Activated CD8-positive, alpha-beta memory T cell treated with anti-CD3 and anti-CD28 coated beads, Interleukin-2, amount 50 U/mL, for 24 hours (primary cell): ENCODE measurements at regions not wholly inside any gene's neighbourhood (a gene's known extent, or its start where the extent isn't known, plus 50 kb on each side); places are given as distances from the start of the nearest gene placed in this dataset.
"Not testable (repeated sequence)": the region's sequence is repeated elsewhere in the genome, so short reads cannot be mapped to it uniquely, and the experiment has no call there.

Source experiments
- DNase-seq: peaks from one replicate; pipeline ENCODE4 v3.0.0-alpha.2; 2020; ENCODE audit errors: extremely low read depth

DNA sequence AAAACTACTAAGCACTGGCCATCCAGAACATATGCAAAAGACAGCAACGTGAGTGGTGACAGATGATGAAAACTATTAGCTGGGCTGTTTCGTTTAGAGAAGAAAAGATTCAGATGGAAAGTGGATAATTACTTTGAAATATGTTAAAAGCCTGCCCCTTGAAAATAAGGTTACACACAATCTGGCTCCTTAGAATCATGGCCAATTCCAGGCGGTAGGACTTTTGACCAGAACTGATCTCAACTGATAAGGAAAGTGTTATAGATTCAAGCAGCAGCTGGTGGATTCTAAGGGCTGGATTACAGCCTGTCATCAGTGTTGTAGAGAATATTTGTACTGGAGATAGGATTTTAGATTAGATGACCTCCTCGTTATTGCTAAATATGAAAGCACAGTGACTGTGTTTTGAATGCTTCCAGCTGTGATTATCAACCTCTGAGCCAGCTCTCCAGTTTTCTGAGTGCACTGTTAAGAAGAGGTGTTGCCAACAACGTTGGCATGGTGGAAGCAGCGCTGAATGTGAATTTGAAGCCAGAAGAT is 75.1 kb downstream of the KBTBD2 start:
- not testable (repeated sequence) for DNase-seq

DNA sequence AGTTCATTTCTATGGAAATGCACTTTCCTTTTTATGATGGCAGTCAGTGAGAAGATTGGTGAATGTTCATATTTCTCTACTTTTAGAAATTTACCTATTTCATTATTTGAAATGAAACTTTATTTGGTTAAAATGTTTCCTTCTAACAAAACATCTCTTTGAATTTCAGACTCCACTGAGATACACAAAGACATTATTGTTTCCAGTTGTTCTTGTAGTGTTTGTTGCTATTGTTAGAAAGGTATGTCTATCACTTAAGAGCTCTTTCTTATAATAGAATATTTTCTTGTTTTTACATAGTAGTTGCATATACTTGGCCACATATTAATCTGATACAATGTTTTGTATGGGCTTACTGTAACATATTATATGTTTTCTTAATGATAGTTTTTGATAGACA is 76.8 kb downstream of the KBTBD2 start:
- not testable (repeated sequence) for DNase-seq

DNA sequence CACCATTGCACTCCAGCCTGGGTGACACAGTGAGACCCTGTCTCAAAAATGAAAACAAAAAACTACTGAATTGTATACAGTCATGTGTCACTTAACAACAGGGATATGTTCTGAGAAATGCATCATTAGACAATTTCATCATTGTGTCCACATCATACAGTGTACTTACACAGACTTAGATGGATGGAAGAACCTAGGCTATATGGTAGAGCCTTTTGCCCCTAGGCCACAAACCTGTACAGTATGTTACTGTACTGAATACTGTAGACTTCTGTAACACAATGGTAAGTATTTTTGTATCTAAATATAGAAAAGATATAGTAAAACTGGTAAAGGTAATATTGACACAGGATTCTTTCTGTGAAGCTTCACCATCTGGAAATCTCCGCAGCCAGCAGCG is 81.7 kb downstream of the KBTBD2 start:
- DNase-seq: no peak

DNA sequence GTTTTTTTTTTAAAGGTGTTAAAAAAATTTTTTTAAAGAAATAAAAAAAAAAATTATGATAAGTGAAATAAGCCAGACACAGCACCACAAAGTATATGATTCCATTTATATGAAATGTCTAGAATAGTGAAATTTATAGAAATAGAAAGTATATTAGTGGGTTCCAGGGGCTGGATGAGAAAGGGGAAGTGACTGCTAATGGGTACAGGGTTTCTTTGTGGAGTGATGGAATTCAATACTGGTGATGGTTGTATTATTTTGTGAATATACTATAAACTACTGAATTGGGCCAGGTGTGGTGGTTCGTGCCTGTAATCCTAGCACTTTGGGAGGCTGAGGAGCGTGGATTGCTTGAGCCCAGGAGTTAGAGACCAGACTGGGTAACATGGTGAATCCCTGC is 82.2 kb downstream of the KBTBD2 start:
- no peak for DNase-seq

DNA sequence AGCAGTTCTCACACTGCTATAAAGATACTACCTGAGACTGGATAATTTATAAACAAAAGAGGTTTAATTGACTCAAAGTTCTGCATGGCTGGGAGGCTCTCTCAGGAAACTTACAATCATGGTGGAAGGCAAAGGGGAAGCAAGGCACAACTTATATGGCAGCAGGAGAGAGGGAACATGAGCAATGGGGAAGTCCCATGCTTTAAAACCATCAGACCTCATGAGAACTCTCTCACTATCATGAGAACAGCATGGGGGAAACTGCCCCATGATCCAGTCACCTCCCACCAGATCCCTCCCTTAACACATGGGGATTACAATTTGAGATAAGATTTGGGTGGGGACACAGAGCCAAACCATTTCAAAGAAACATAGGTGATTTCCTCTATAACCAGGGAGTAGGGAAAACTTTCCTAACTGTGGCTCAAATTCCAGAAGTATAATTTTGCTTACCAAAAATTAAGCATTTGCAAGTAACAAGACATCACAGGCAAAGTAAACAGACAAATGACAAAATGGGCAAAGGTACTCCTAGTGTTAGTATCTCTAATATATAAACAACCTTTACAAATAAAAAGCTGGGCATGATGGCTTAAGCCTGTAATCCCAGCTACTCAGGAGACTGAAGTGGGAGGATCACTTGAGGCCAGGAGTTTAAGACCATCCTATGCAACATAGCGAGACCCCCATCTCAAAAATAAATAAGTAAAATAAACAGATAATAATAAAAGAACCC is 88.0 kb downstream of the KBTBD2 start:
- no peak for DNase-seq

DNA sequence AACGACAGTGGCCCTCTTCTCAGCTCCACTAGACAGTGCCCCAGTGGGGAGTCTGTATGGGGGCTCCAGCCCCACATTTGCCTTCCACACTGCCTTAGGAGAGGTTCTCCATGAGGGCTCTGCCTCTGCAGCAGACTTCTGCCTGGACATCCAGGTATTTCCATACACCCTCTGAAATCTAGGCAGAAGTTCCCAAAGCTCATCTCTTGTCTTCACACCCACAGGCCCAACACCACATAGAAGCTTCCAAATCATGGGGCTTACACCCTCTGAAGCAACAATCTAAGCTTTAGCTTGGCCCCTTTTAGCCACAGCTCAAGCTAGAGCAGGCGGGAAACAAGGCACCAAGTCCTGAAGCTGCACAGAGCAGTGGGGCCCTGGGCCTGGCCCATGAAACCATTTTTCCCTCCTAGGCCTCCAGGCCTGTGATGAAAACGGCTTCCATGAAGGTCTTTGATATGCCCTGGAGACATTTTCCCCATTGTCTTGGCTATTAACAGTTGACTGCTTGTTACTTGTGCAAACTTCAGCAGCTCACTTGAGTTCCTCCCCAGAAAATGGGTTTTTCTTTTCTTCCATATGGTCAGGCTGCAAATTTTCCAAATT is 89.2 kb downstream of the KBTBD2 start:
- DNase-seq: no peak

DNA sequence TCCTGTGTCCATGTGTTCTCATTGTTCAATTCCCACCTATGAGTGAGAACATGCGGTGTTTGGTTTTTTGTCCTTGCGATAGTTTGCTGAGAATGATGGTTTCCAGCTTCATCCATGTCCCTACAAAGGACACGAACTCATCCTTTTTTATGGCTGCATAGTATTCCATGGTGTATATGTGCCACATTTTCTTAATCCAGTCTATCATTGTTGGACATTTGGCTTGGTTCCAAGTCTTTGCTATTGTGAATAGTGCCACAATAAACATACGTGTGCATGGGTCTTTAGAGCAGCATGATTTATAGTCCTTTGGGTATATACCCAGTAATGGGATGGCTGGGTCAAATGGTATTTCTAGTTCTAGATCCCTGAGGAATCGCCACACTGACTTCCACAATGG is 98.5 kb downstream of the KBTBD2 start:
- not testable (repeated sequence) for DNase-seq

DNA sequence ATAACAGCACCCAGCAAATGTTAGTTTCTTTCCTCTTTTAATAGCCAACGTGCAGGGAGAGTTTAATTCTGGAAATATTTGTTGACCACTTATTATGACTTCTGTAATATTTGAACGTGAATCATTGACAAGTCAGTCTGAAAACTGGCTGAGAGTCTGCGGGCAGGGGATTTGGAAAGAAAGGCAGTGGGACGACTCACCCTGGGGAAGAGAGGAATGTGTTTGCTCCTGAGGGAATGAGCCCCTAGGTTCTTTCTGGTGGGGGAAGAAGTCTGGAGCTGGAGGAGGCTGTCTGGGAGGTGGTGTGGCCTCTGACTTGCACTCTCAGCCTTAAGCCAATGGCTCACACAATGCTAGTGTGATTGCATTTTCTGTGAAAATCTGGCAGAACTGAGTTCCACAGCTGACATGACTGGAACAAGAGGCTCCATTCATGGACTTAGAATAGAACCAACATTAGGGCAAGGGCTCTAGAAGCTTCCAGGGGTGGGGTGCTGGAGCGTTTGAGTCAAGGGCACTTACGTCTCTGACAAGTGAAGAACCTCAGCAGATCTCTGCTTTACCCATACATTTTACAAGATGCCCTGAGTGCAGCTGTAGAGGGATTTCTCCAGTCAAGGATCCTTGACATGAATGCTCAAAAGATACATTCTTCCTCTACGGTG is 100.7 kb downstream of the KBTBD2 start:
- DNase-seq: not testable (repeated sequence)

DNA sequence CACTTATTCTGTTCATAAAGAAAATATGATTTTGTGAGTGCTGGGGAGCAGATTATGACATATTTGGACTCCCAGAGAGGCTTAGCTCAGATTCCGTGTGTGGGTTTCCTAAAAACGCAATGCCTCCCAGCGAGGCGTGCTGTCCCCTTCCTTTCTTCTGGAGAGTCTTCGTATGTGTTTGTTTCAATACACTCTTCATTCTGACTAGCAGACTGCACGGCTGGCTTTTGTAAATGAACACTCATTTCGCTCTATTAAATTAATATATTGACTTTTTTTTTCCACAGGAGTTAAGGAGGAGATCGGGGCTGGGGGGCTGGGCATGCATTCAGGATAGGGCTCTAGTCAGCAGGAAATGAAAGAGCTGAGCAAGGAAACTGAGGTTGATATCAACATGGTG is 102.3 kb downstream of the KBTBD2 start:
- DNase-seq: not testable (repeated sequence)

DNA sequence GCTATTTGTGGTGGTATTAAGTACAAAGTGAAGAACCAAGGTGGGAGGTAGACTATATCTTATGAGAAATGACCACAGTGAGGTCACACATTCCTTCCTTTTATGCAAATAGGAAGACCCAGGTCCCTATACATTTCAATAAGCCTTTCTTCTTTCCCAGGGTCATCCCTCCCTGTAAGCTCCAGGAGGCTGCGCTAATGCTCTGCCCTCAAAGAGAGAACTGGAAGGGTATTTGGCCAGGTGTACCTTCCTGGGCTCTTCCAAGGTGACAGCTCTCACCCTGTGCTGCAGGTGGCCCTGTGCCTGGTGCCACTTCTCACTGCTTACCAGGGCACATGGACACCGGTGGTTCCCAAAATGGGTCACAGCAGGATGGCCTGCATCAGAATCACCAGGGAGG is 103.4 kb downstream of the KBTBD2 start:
- not testable (repeated sequence) for DNase-seq

DNA sequence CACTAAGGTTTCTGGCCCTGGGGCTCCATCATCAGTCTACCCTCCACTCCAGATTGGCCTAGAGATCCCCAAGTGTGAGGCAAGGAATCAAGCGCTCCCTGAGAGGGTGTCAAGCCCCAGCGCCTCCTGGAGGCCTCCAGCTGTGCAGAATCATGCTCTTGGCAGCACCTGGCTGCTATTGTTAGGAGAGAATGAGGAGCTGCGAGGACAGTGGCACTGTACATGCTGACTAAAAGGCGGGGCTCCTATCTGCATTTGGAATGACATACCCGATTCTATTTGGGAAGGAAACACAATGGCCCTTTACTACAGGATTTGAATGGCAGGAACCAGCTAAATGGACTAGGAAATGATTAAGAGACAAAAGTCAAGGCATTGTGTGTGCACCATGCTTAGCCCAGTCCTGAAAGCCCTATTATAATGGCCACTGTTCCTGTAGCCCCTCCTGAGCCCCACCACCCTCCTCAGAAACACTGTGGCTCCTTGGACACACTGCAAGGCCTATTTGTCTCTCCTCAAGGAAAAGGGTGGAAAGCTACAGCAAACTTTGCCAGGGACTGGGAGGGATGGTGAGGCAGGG is 106.1 kb downstream of the KBTBD2 start:
- not testable (repeated sequence) for DNase-seq

DNA sequence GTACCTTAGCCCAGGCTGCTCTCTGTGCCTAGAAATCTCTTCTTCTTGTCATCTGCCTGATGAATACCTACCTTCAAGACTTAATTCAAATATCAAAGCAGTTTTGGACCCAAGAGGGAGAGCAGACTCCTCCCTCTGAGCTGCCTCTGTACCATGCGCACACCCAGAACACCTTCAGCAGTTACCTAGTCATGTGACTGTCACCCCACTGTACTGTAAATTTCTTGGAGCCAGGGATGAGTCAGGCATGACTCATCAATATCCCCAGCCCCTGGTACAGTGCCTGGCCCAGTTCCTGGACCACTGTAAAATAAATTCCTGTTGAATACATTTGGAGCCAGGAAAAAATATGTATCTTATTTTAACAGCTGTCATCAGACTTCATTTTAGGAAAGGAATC is 111.7 kb downstream of the KBTBD2 start:
- DNase-seq: not testable (repeated sequence)

DNA sequence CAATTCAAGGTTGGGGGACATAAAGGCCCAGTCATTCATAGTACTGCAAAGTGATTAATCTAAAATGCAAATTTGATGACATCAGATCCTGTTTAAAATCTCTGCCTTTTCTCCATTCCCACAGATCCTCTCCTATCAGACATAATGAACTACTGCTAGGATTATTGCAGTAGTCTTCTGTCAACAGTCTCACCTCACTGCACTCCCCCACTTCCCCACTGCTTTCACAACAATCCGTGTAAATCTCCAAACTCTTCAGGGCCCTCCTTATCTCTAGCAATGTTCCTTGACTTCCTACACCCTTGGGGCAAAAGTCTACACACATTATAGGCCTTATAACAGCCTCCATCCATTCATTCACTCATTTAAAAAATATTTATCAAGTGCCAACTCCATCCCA is 112.4 kb downstream of the KBTBD2 start:
- DNase-seq: no peak

DNA sequence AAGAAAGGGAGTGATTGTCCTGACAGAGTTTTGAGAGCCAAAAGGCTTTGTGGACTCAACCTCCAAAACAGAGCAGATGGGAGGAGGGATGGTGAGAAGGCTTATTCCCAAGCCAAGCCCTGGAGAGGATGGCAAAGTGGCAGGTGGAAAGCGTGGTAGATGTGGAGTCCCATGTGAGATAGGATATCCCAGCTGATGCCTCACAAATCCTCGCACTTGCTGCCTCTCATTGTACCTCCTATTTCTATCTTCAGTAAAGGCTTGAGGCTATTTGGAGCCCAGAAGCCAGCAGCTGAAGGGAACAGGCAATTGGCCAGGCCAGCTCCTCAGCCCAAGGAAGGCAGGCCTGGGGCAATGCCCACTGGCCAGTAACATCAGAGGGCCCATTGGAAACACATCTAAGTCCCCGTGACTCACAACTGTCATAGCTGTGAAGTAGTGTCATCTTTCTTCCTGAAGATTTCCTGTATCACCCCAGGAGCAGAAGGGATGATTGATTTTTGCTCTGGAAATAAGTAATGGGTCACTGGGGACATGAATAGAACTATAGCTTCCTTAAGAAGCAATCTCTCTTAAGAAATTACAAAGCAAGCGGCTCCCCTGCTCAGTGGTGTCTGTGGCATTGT is 114.4 kb downstream of the KBTBD2 start:
- not testable (repeated sequence) for DNase-seq

DNA sequence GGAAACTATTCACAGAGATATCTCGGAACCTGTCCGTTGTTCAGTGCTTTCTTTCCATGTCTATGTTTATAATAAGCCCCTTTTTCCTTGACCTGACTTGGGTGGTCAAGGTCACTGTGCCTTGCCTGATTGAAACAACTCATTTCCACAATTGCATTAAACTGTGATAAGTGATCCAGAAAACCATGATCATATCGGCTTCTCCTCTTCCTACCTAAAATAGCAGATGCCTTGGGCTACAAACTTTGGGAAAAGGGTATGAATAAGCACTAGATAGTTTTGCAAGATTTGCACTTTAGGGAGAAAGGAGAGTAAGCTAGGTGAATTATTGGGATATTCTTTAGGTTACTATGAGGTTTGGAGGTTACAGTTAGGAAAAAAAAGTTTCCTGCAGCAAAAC is 115.2 kb downstream of the KBTBD2 start:
- DNase-seq: not testable (repeated sequence)

DNA sequence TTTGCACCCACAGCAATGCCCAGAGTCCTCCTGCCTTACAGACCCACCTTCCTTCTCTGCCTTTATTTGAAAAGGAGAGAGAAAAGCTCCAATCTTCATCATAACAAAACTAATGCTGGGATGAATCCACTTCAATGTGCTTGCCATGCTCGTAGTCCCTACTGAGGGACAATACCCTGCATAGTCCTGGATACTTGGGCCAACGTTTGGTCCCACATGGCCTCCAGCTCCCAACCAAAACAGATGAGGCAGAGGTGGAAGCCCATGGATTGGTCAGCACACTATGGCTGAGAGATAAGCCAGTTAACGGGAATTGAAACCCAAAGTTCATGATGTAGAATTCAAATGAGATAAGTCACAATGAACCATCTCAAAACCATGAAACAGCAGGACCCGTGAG is 115.8 kb downstream of the KBTBD2 start:
- DNase-seq: not testable (repeated sequence)

DNA sequence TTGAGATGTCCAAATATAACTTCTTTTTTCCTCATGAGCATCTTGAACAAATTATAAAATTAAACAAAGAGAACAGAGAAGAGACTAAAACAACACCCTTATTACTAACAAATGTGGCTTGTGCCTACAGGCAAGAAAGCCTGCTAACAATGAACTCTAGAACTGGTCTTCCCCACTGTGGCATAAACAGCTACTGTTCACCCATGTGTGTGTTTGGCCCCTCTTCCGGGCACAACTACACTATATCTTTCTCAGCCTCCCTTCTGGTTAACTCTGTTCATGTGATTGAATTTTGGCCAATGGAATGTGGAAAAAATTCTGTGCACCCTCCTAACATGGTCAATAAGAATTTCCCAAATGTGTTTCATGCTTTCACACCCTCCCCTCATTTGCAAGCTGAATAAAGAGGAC is 117.0 kb downstream of the KBTBD2 start:
- DNase-seq: no peak

DNA sequence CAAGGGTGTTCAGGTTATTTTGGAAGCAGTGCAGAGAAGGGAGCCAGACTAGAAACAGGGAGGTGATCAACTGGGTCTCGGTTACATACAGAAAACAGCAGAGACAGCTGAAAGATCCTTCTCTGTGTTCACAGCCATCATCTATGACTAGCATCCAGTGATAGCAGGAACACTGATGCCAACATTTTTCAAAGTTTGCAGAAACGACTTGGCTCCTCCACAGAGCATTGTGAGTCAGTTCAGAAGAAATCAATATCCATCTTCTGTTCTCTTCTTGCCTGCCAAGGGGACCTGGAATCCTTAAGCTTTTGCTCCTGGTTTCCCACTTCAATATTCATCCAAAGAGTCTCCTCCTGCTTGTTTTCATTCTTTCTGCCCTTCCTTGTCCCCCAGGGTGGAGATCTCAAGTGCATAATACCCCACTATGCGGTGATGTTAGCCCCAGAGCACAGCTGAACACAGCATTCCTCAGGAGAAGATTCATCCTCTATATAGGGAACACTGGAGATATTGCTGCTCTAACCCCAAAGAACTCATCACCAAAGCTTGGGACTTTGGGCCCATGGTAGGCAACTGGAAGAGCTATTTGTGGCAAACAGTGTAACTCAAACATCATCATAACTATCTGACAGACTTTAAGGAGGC is 122.6 kb downstream of the KBTBD2 start:
- DNase-seq: not testable (repeated sequence)

DNA sequence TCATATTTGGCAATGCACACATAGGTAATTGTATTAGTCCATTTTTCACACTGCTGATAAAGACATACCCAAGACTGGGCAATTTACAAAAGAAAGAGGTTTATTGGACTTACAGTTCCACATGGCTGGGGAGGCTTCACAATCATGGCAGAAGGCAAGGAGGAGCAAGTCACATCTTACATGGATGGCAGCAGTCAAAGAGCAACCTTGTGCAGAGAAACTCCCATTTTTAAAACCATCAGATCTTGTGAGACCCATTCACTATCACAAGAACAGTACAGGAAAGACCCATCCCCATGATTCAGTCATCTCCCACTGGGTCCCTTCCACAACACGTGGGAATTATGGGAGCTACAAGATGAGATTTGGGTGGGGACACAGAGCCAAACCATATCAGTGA is 123.2 kb downstream of the KBTBD2 start:
- not testable (repeated sequence) for DNase-seq

DNA sequence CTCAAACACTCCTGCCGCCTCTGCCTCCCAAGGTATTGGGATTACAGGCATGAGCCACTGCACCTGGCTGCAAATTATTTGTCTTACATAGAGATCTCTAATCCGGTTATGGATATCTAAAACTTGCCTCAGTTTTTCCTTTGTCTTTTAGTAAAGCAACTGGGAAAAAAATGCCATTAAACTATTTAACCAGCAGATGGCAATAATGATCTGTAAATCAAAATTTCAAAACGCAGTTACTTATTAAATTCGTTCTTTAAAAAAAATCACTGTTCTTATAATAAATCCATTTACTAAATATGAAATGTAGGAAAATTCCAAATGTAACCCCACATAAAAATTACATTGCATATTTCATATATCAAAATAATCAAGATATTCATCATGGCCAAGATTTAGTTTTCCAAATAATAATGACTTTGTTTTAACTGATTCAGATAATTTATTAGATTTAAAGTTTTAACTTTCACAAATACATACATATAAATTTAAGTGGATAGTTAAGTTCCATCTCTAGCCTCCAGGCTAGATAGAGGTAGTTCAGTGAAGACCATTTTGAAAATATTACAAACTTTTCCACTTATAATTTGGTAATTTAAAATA is 125.8 kb downstream of the KBTBD2 start:
- DNase-seq: not testable (repeated sequence)

DNA sequence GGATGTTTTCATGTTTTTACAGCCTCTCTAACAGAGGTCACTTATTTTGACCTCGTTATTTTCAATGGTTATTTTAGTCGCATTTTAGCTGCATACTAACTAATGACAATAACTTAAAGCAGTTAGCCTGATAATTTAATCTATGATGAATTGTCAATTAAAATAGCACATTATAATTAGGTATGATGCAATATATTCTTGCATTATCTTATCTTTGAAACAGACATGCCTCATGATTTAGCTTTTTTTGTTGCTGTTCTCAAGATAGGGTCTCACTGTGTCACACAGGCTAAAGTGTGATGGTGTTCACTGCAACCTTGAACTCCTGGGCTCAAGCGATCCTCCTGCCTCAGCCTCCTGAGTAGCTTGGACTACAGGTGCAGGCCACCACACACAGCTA is 126.4 kb downstream of the KBTBD2 start:
- DNase-seq: no peak
